ENCODE measurements at regions not wholly inside any gene's neighbourhood (a gene's known extent, or its start where the extent isn't known, plus 50 kb on each side); places are given as distances from the start of the nearest gene placed in this dataset.

GRCh38 chr2:22329211-22330154 lies 1055.5 kb upstream of the KLHL29 start:
- H3K9me3 ChIP-seq (ENCODE audit: control insufficient read depth, low read length), result peaks cover 7% of the 10 kb centered on the region
- DNase-seq (ENCODE audit: low read depth), result no peak
- no peaks in the 10 kb centered on the region for H3K4me1 ChIP-seq (ENCODE audit: control insufficient read depth, insufficient read depth, low read length)
- no peak overlapping the region for H3K9ac ChIP-seq (ENCODE audit: low read length)
- no peaks in the 10 kb centered on the region for H3K27me3 ChIP-seq (replicated peaks; ENCODE audit: control insufficient read depth, insufficient read depth, low read length)
- H3K36me3 ChIP-seq (ENCODE audit: control insufficient read depth, insufficient read depth, low read length, severe bottlenecking), result no peaks in the 10 kb centered on the region
- H3K4me3 ChIP-seq (ENCODE audit: low read length), result no peak overlapping the region

GRCh38 chr2:22336414-22336813 lies 1048.6 kb upstream of the KLHL29 start:
- Histone ChIP-seq H3K4me3 (ENCODE audit: low read length) (no peak overlapping the region), H3K4me1 (ENCODE audit: control insufficient read depth, insufficient read depth, low read length) (no peaks in the 10 kb centered on the region), H3K9ac (ENCODE audit: low read length) (no peak overlapping the region), H3K9me3 (ENCODE audit: control insufficient read depth, low read length) (no peaks in the 10 kb centered on the region), H3K36me3 (ENCODE audit: control insufficient read depth, insufficient read depth, low read length, severe bottlenecking) (no peaks in the 10 kb centered on the region), H3K27me3 (replicated peaks; ENCODE audit: control insufficient read depth, insufficient read depth, low read length) (no peaks in the 10 kb centered on the region)
- no peak for DNase-seq (ENCODE audit: low read depth)

GRCh38 chr2:22340716-22341115 lies 1044.3 kb upstream of the KLHL29 start:
- Histone ChIP-seq H3K27me3 (replicated peaks; ENCODE audit: control insufficient read depth, insufficient read depth, low read length) (no peaks in the 10 kb centered on the region), H3K9me3 (ENCODE audit: control insufficient read depth, low read length) (no peaks in the 10 kb centered on the region), H3K4me1 (ENCODE audit: control insufficient read depth, insufficient read depth, low read length) (no peaks in the 10 kb centered on the region), H3K9ac (ENCODE audit: low read length) (no peak overlapping the region), H3K4me3 (ENCODE audit: low read length) (no peak overlapping the region), H3K36me3 (ENCODE audit: control insufficient read depth, insufficient read depth, low read length, severe bottlenecking) (no peaks in the 10 kb centered on the region)
- DNase-seq (ENCODE audit: low read depth), result no peak

GRCh38 chr2:22347306-22347705 lies 1037.7 kb upstream of the KLHL29 start:
- DNase-seq (ENCODE audit: low read depth), result no peak
- no peaks in the 10 kb centered on the region for H3K4me1 ChIP-seq (ENCODE audit: control insufficient read depth, insufficient read depth, low read length)

GRCh38 chr2:22350621-22351020 lies 1034.4 kb upstream of the KLHL29 start:
- H3K4me1 ChIP-seq (ENCODE audit: control insufficient read depth, insufficient read depth, low read length), result no peaks in the 10 kb centered on the region
- H3K9me3 ChIP-seq (ENCODE audit: control insufficient read depth, low read length), result no peaks in the 10 kb centered on the region
- no peak for DNase-seq (ENCODE audit: low read depth)
- no peak overlapping the region for H3K4me3 ChIP-seq (ENCODE audit: low read length)
- no peak overlapping the region for H3K9ac ChIP-seq (ENCODE audit: low read length)
- H3K36me3 ChIP-seq (ENCODE audit: control insufficient read depth, insufficient read depth, low read length, severe bottlenecking), result no peaks in the 10 kb centered on the region
- no peaks in the 10 kb centered on the region for H3K27me3 ChIP-seq (replicated peaks; ENCODE audit: control insufficient read depth, insufficient read depth, low read length)

More at GRCh38 chr2:22347306-22347705, 1037.7 kb upstream of the KLHL29 start:
- Histone ChIP-seq H3K4me3 (ENCODE audit: low read length) (no peak overlapping the region), H3K27me3 (replicated peaks; ENCODE audit: control insufficient read depth, insufficient read depth, low read length) (no peaks in the 10 kb centered on the region), H3K9ac (ENCODE audit: low read length) (no peak overlapping the region), H3K36me3 (ENCODE audit: control insufficient read depth, insufficient read depth, low read length, severe bottlenecking) (no peaks in the 10 kb centered on the region), H3K9me3 (ENCODE audit: control insufficient read depth, low read length) (no peaks in the 10 kb centered on the region)

GRCh38 chr2:22355816-22356433 lies 1029.1 kb upstream of the KLHL29 start:
- Histone ChIP-seq H3K4me3 (ENCODE audit: low read length) (no peak overlapping the region), H3K27me3 (replicated peaks; ENCODE audit: control insufficient read depth, insufficient read depth, low read length) (peaks cover 5% of the 10 kb centered on the region), H3K9me3 (ENCODE audit: control insufficient read depth, low read length) (no peaks in the 10 kb centered on the region), H3K36me3 (ENCODE audit: control insufficient read depth, insufficient read depth, low read length, severe bottlenecking) (no peaks in the 10 kb centered on the region), H3K9ac (ENCODE audit: low read length) (no peak overlapping the region), H3K4me1 (ENCODE audit: control insufficient read depth, insufficient read depth, low read length) (peaks cover 5% of the 10 kb centered on the region)
- DNase-seq (ENCODE audit: low read depth), result peak; percentile 44

- Histone ChIP-seq H3K4me3 (ENCODE audit: low read length) (no peak overlapping the region), H3K27me3 (replicated peaks; ENCODE audit: control insufficient read depth, insufficient read depth, low read length) (peaks cover 5% of the 10 kb centered on the region), H3K9ac (ENCODE audit: low read length) (no peak overlapping the region), H3K36me3 (ENCODE audit: control insufficient read depth, insufficient read depth, low read length, severe bottlenecking) (no peaks in the 10 kb centered on the region), H3K9me3 (ENCODE audit: control insufficient read depth, low read length) (no peaks in the 10 kb centered on the region), H3K4me1 (ENCODE audit: control insufficient read depth, insufficient read depth, low read length) (peaks cover 6% of the 10 kb centered on the region)
- no peak for DNase-seq (ENCODE audit: low read depth)
Observed at GRCh38 chr2:22359071-22359672, 1025.8 kb upstream of the KLHL29 start.

- peaks cover 5% of the 10 kb centered on the region for H3K27me3 ChIP-seq (replicated peaks; ENCODE audit: control insufficient read depth, insufficient read depth, low read length)
- H3K9me3 ChIP-seq (ENCODE audit: control insufficient read depth, low read length), result no peaks in the 10 kb centered on the region
- DNase-seq (ENCODE audit: low read depth), result no peak
- no peak overlapping the region for H3K9ac ChIP-seq (ENCODE audit: low read length)
- H3K4me3 ChIP-seq (ENCODE audit: low read length), result no peak overlapping the region
- H3K36me3 ChIP-seq (ENCODE audit: control insufficient read depth, insufficient read depth, low read length, severe bottlenecking), result no peaks in the 10 kb centered on the region
- peaks cover 6% of the 10 kb centered on the region for H3K4me1 ChIP-seq (ENCODE audit: control insufficient read depth, insufficient read depth, low read length)
Observed at GRCh38 chr2:22360735-22361374, 1024.1 kb upstream of the KLHL29 start.

- H3K36me3 ChIP-seq (ENCODE audit: control insufficient read depth, insufficient read depth, low read length, severe bottlenecking), result no peaks in the 10 kb centered on the region
- H3K9ac ChIP-seq (ENCODE audit: low read length), result no peak overlapping the region
- peaks cover 6% of the 10 kb centered on the region for H3K4me1 ChIP-seq (ENCODE audit: control insufficient read depth, insufficient read depth, low read length)
- DNase-seq (ENCODE audit: low read depth), result no peak
- peaks cover 5% of the 10 kb centered on the region for H3K27me3 ChIP-seq (replicated peaks; ENCODE audit: control insufficient read depth, insufficient read depth, low read length)
- H3K9me3 ChIP-seq (ENCODE audit: control insufficient read depth, low read length), result no peaks in the 10 kb centered on the region
- H3K4me3 ChIP-seq (ENCODE audit: low read length), result no peak overlapping the region
Observed at GRCh38 chr2:22361571-22361970, 1023.4 kb upstream of the KLHL29 start.

- H3K4me3 ChIP-seq (ENCODE audit: low read length), result no peak overlapping the region
- no peaks in the 10 kb centered on the region for H3K36me3 ChIP-seq (ENCODE audit: control insufficient read depth, insufficient read depth, low read length, severe bottlenecking)
- H3K27me3 ChIP-seq (replicated peaks; ENCODE audit: control insufficient read depth, insufficient read depth, low read length), result no peaks in the 10 kb centered on the region
- DNase-seq (ENCODE audit: low read depth), result no peak
- H3K9me3 ChIP-seq (ENCODE audit: control insufficient read depth, low read length), result no peaks in the 10 kb centered on the region
- H3K4me1 ChIP-seq (ENCODE audit: control insufficient read depth, insufficient read depth, low read length), result no peaks in the 10 kb centered on the region
- H3K9ac ChIP-seq (ENCODE audit: low read length), result no peak overlapping the region
Observed at GRCh38 chr2:22375096-22375495, 1009.9 kb upstream of the KLHL29 start.

- no peak overlapping the region for H3K9ac ChIP-seq (ENCODE audit: low read length)
- H3K4me3 ChIP-seq (ENCODE audit: low read length), result no peak overlapping the region
- no peak for DNase-seq (ENCODE audit: low read depth)
- no peaks in the 10 kb centered on the region for H3K36me3 ChIP-seq (ENCODE audit: control insufficient read depth, insufficient read depth, low read length, severe bottlenecking)
- H3K27me3 ChIP-seq (replicated peaks; ENCODE audit: control insufficient read depth, insufficient read depth, low read length), result no peaks in the 10 kb centered on the region
- H3K4me1 ChIP-seq (ENCODE audit: control insufficient read depth, insufficient read depth, low read length), result no peaks in the 10 kb centered on the region
- H3K9me3 ChIP-seq (ENCODE audit: control insufficient read depth, low read length), result no peaks in the 10 kb centered on the region
Observed at GRCh38 chr2:22377268-22377667, 1007.7 kb upstream of the KLHL29 start.
